BJ (cell line): ENCODE measurements at regions not wholly inside any gene's neighbourhood (a gene's known extent, or its start where the extent isn't known, plus 50 kb on each side); places are given as distances from the start of the nearest gene placed in this dataset.

ENCODE experiments used
- CTCF ChIA-PET: fragments of 350-600 bp; formaldehyde crosslinking; extraction: SDS; loops from one replicate; lab custom pipeline; 2021; ENCODE audit warnings: antibody characterized with exemption, inconsistent platforms; lab: Yijun Ruan, JAX
- POLR2A ChIA-PET: fragments of 300-600 bp; sonication (Branson Sonifier 250); formaldehyde crosslinking; extraction: SDS; loops from one replicate; lab custom pipeline; 2021; ENCODE audit warnings: antibody characterized with exemption; lab: Charles Lee
- DNase-seq: peaks from one replicate; pipeline ENCODE4 v3.0.0-alpha.2; 2011; ENCODE audit warnings: low read depth
- H3K27me3 ChIP-seq: 2 replicates; pipeline ENCODE4 v1.6.0; 2011; ENCODE audit warnings: low read length; ENCODE audit not compliant: control insufficient read depth, insufficient read depth
- H3K36me3 ChIP-seq: 2 replicates; pipeline ENCODE4 v1.5.1; 2011; ENCODE audit warnings: low read length; ENCODE audit not compliant: control insufficient read depth, insufficient read depth
- H3K4me3 ChIP-seq: 2 replicates; pipeline ENCODE4 v1.5.1; 2011; ENCODE audit warnings: low read depth, mild to moderate bottlenecking, control low read depth, low read length
- CTCF ChIP-seq: IDR thresholded peaks from 2 replicates; pipeline ENCODE4 v1.5.1; 2011; ENCODE audit warnings: low read depth, mild to moderate bottlenecking, control low read depth, inconsistent platforms, low read length, moderate library complexity; ENCODE audit not compliant: insufficient read depth

GRCh38 chrX:16517039-16517605 is 132.8 kb upstream of the S100G start:
- ChIA-PET CTCF (no interaction called here), POLR2A (no interaction called here)
- Histone ChIP-seq H3K4me3 (no peak overlapping the region), H3K36me3 (no peaks in the 10 kb centered on the region), H3K27me3 (no peaks in the 10 kb centered on the region)
- TF ChIP-seq CTCF: no peak
- DNase-seq: no peak

DNA sequence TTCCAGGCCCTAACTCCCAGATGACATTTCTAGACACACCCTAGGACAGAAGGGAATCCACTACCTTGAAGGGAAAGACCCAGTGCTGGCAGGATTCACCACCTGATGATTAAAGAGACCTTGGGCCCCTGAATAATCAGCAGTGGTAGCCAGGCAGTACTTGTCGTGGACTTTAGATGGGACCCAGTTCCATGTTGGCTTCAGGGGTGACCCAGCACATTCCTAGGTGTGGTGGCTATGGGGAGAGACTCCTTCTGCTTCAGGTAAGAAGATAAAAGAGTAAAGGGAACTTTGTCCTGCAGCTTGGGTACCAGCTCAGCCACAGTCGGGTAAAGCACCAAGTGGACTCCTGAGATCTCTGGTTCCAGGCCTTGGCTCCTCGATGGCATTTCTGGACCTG is 131.8 kb upstream of the S100G start:
- CTCF ChIA-PET: no interaction called here
- DNase-seq: no peak
- no peak overlapping the region for H3K4me3 ChIP-seq
- H3K27me3 ChIP-seq: no peaks in the 10 kb centered on the region
- POLR2A ChIA-PET: no interaction called here
- no peak for TF ChIP-seq CTCF
- no peaks in the 10 kb centered on the region for H3K36me3 ChIP-seq

- ChIA-PET CTCF (no interaction called here), POLR2A (no interaction called here)
- TF ChIP-seq CTCF: no peak
- H3K27me3 ChIP-seq: no peaks in the 10 kb centered on the region
- H3K36me3 ChIP-seq: no peaks in the 10 kb centered on the region
- DNase-seq: no peak
- H3K4me3 ChIP-seq: no peak overlapping the region
Observed at GRCh38 chrX:16524316-16524715, 125.6 kb upstream of the S100G start.

GRCh38 chrX:16526003-16526402 is 124.0 kb upstream of the S100G start:
- CTCF ChIA-PET: interaction anchor here (0.9 kb wide), 1 partner anchor 9 kb away, joined by 3 read pairs; no protein-coding TSS in a partner anchor
- Histone ChIP-seq H3K36me3 (no peaks in the 10 kb centered on the region), H3K27me3 (no peaks in the 10 kb centered on the region), H3K4me3 (no peak overlapping the region)
- no peak for TF ChIP-seq CTCF
- DNase-seq: no peak
- POLR2A ChIA-PET: no interaction called here

DNA sequence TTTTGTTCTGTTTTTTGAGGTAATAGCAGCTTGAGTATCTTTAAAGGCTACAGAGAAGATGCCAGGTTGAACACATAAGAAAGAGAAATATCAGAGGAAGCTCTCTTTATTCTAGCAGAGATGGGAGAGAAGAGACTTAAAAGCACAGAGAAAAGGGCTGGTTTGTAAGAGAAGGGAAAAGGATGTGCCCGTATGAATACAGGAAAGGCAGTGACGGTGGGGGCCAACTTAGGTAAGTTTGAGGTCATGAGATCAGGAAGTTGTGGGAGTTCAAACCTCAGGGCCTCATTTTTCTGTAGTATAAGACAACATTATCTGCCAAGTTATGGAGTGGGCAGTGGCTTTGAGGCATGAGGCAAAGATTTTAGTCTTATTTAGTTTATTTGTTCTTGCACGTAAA is 121.3 kb upstream of the S100G start:
- CTCF ChIA-PET: no interaction called here
- Histone ChIP-seq H3K36me3 (no peaks in the 10 kb centered on the region), H3K4me3 (no peak overlapping the region), H3K27me3 (no peaks in the 10 kb centered on the region)
- DNase-seq: no peak
- POLR2A ChIA-PET: no interaction called here
- no peak for TF ChIP-seq CTCF
